AG04450 (cell line): ENCODE measurements at regions not wholly inside any gene's neighbourhood (a gene's known extent, or its start where the extent isn't known, plus 50 kb on each side); places are given as distances from the start of the nearest gene placed in this dataset.
"Not testable (repeated sequence)": the region's sequence is repeated elsewhere in the genome, so short reads cannot be mapped to it uniquely, and the experiment has no call there.

Experiments
- CTCF ChIA-PET: fragments of 300-600, 350-600 bp; formaldehyde crosslinking; extraction: SDS; loops from one replicate; lab custom pipeline; 2022; ENCODE audit warnings: antibody characterized with exemption, inconsistent platforms; lab: Charles Lee
- POLR2A ChIA-PET: fragments of 350-600 bp; formaldehyde crosslinking; extraction: SDS; loops from one replicate; lab custom pipeline; 2021; ENCODE audit warnings: antibody characterized with exemption, inconsistent platforms; lab: Yijun Ruan, JAX
- DNase-seq: peaks from one replicate; pipeline ENCODE4 v3.0.0-alpha.2; 2011; ENCODE audit warnings: low read depth, low spot score
- H3K27ac ChIP-seq: one replicate; pipeline ENCODE4 v1.5.1; 2012; ENCODE audit warnings: low read depth, low read length, control low read depth
- H3K27me3 ChIP-seq: one replicate; pipeline ENCODE4 v1.6.0; 2012; ENCODE audit warnings: low read length; ENCODE audit not compliant: control insufficient read depth, insufficient read depth
- H3K4me3 ChIP-seq: 2 replicates; pipeline ENCODE4 v1.5.1; 2011; ENCODE audit warnings: mild to moderate bottlenecking, low read depth, low read length, control low read depth
- H3K9me3 ChIP-seq: 2 replicates; pipeline ENCODE4 v1.5.1; 2012; ENCODE audit warnings: low read length; ENCODE audit not compliant: control insufficient read depth, insufficient read depth
- TF ChIP-seq, protein P1 (sequence below): IDR thresholded peaks from 2 replicates; pipeline ENCODE4 v1.5.1; 2011; ENCODE audit warnings: low read depth, low read length, control low read depth, inconsistent platforms

GRCh38 chr1:183753464-183753891 is 51.4 kb upstream of the RGL1 start:
- Histone ChIP-seq H3K27ac (no peak overlapping the region), H3K4me3 (no peak overlapping the region), H3K27me3 (no peaks in the 10 kb centered on the region), H3K9me3 (peaks cover 12% of the 10 kb centered on the region)
- ChIA-PET CTCF (interaction anchor here (1.9 kb wide), 1 partner anchor 69 kb away, joined by 8 read pairs; no protein-coding TSS in a partner anchor), POLR2A (no interaction called here)
- DNase-seq = no peak
- TF ChIP-seq, protein P1, sequence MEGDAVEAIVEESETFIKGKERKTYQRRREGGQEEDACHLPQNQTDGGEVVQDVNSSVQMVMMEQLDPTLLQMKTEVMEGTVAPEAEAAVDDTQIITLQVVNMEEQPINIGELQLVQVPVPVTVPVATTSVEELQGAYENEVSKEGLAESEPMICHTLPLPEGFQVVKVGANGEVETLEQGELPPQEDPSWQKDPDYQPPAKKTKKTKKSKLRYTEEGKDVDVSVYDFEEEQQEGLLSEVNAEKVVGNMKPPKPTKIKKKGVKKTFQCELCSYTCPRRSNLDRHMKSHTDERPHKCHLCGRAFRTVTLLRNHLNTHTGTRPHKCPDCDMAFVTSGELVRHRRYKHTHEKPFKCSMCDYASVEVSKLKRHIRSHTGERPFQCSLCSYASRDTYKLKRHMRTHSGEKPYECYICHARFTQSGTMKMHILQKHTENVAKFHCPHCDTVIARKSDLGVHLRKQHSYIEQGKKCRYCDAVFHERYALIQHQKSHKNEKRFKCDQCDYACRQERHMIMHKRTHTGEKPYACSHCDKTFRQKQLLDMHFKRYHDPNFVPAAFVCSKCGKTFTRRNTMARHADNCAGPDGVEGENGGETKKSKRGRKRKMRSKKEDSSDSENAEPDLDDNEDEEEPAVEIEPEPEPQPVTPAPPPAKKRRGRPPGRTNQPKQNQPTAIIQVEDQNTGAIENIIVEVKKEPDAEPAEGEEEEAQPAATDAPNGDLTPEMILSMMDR = no peak

- no peak for DNase-seq
- CTCF ChIA-PET = no interaction called here
- POLR2A ChIA-PET = no interaction called here
- Histone ChIP-seq H3K9me3 (no peaks in the 10 kb centered on the region), H3K4me3 (no peak overlapping the region), H3K27me3 (no peaks in the 10 kb centered on the region), H3K27ac (no peak overlapping the region)
- TF ChIP-seq, protein P1 = no peak
Measured at GRCh38 chr1:183744132-183744913, 60.6 kb upstream of the RGL1 start.

- DNase-seq = no peak
- Histone ChIP-seq H3K9me3 (no peaks in the 10 kb centered on the region), H3K4me3 (no peak overlapping the region), H3K27ac (no peak overlapping the region), H3K27me3 (no peaks in the 10 kb centered on the region)
- CTCF ChIA-PET = interaction anchor here (1.1 to 1.2 kb wide), 2 partner anchors 57 to 86 kb away, joined by 3 read pairs; no protein-coding TSS in a partner anchor
- TF ChIP-seq, protein P1 = no peak
- POLR2A ChIA-PET = no interaction called here
Measured at GRCh38 chr1:183742355-183742754, 62.6 kb upstream of the RGL1 start.

DNA sequence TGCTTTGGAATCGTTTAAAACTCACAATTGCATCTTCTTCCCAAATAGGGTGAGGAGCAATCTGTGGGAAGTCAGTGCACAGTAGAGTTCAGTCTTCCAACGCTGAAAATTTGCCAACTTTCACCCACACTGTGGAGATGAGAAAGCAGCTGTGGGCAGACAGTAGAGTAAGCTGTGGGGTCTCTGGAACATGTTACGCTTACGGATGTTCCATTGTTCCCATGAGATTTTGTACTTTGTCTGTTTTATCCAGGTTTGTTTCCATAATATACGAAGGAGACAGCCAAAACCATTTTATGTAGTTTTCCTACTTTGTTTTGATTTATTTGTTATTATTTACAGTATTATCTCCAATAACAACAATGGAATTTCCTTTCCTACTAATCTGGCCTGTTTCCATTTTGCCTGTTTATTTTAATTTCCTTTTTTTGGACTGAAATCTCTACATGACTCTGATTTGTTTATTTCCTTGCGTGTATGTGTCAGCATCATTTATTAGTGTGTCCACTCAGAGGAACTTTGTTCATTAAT is 65.1 kb upstream of the RGL1 start:
- H3K4me3 ChIP-seq = no peak overlapping the region
- no peak for DNase-seq
- CTCF ChIA-PET = no interaction called here
- no peak overlapping the region for H3K27ac ChIP-seq
- H3K27me3 ChIP-seq = no peaks in the 10 kb centered on the region
- POLR2A ChIA-PET = no interaction called here
- TF ChIP-seq, protein P1 = no peak
- H3K9me3 ChIP-seq = no peaks in the 10 kb centered on the region

GRCh38 chr1:183739082-183739481 is 65.8 kb upstream of the RGL1 start:
- POLR2A ChIA-PET = no interaction called here
- CTCF ChIA-PET = no interaction called here
- no peak for DNase-seq
- TF ChIP-seq, protein P1 = no peak
- Histone ChIP-seq H3K27me3 (no peaks in the 10 kb centered on the region), H3K4me3 (no peak overlapping the region), H3K9me3 (no peaks in the 10 kb centered on the region), H3K27ac (no peak overlapping the region)

GRCh38 chr1:183737916-183738315 is 67.0 kb upstream of the RGL1 start:
- DNase-seq, CTCF ChIA-PET, H3K4me3 ChIP-seq, POLR2A ChIA-PET, H3K9me3 ChIP-seq, H3K27me3 ChIP-seq, H3K27ac ChIP-seq: not testable (repeated sequence)
